ENCODE measurements at regions not wholly inside any gene's neighbourhood (a gene's known extent, or its start where the extent isn't known, plus 50 kb on each side); places are given as distances from the start of the nearest gene placed in this dataset.
"Not testable (repeated sequence)": the region's sequence is repeated elsewhere in the genome, so short reads cannot be mapped to it uniquely, and the experiment has no call there.

DNA sequence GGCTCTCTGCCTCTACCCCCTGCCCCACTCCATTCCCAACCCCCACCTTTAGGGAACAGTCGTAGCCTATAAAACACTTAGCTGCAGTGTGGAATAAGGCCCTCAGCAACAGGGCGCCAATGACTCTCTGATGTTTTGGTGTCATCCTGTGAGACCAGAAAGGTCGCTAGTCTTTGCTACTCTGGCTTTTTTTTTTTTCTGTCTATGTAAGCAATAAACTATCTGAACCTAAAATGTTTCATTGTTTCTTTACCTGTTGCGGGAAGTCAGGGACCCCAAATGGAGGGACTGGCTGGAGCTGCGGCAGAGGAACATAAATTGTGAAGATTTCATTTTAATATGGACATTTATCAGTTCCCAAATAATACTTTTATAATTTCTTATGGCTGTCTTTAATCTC, 154.6 kb downstream of the COPS8 start:
- Mint-ChIP-seq H3K36me3 (no peaks in the 10 kb centered on the region), H3K4me3 (no peak overlapping the region), H3K9me3 (no peaks in the 10 kb centered on the region), H3K27ac (no peak overlapping the region), H3K27me3 (no peaks in the 10 kb centered on the region), H3K4me1 (ENCODE audit: unreplicated experiment) (no peaks in the 10 kb centered on the region)
- TF ChIP-seq, protein P1, sequence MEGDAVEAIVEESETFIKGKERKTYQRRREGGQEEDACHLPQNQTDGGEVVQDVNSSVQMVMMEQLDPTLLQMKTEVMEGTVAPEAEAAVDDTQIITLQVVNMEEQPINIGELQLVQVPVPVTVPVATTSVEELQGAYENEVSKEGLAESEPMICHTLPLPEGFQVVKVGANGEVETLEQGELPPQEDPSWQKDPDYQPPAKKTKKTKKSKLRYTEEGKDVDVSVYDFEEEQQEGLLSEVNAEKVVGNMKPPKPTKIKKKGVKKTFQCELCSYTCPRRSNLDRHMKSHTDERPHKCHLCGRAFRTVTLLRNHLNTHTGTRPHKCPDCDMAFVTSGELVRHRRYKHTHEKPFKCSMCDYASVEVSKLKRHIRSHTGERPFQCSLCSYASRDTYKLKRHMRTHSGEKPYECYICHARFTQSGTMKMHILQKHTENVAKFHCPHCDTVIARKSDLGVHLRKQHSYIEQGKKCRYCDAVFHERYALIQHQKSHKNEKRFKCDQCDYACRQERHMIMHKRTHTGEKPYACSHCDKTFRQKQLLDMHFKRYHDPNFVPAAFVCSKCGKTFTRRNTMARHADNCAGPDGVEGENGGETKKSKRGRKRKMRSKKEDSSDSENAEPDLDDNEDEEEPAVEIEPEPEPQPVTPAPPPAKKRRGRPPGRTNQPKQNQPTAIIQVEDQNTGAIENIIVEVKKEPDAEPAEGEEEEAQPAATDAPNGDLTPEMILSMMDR (conservative IDR thresholded peaks at IDR 0.05), result no peak
- DNase-seq (ENCODE audit: extremely low spot score, unreplicated experiment), result no peak

DNA sequence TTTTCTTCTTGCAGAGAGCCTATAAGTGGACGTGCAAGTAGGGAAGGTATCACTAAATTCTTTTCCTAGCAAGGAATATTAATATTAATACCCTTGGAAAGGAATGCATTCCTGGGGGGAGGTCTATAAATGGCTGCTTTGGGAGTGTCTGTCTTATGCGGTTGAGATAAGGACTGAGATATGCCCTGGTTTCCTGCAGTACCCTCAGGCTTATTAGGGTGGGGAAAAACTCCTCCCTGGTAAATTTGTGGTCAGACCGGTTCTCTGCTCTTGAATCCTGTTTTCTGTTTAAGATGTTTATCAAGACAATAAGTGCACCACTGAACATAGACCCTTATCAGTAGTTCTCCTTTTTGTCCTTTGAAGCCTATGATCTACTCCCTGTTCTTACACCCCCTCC, 155.2 kb downstream of the COPS8 start:
- H3K4me1 Mint-ChIP-seq (ENCODE audit: unreplicated experiment); H3K27me3 Mint-ChIP-seq; H3K9me3 Mint-ChIP-seq; DNase-seq (ENCODE audit: extremely low spot score, unreplicated experiment); H3K4me3 Mint-ChIP-seq; H3K36me3 Mint-ChIP-seq: not testable (repeated sequence)
- peak overlapping the region; percentile 42 for H3K27ac Mint-ChIP-seq

DNA sequence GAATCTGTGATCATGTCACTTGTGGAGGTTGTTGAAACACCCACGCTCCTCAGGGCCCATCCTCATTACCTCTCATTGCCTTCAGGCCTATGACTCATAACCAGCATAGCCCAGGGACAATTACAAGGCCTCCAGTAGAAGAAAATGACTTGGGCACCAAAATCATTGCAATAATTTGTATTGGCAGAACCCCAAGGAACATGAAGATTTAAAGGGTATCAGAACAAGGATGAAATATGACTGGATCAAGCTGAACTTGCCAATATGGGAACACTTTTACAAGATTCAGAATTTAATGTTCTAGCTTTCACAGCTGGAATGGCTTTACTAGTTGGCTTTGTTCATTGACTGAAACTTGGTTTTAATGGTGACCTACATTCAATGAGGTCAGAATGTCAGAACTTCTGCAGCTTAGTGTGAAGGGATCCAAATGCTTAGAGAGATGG, 156.4 kb downstream of the COPS8 start:
- no peak overlapping the region for H3K27ac Mint-ChIP-seq
- H3K36me3 Mint-ChIP-seq, result no peaks in the 10 kb centered on the region
- H3K4me3 Mint-ChIP-seq, result no peak overlapping the region
- TF ChIP-seq, protein P1 (conservative IDR thresholded peaks at IDR 0.05), result no peak
- no peak for DNase-seq (ENCODE audit: extremely low spot score, unreplicated experiment)
- H3K9me3 Mint-ChIP-seq, result no peaks in the 10 kb centered on the region
- H3K4me1 Mint-ChIP-seq (ENCODE audit: unreplicated experiment), result no peaks in the 10 kb centered on the region
- H3K27me3 Mint-ChIP-seq, result no peaks in the 10 kb centered on the region

DNA sequence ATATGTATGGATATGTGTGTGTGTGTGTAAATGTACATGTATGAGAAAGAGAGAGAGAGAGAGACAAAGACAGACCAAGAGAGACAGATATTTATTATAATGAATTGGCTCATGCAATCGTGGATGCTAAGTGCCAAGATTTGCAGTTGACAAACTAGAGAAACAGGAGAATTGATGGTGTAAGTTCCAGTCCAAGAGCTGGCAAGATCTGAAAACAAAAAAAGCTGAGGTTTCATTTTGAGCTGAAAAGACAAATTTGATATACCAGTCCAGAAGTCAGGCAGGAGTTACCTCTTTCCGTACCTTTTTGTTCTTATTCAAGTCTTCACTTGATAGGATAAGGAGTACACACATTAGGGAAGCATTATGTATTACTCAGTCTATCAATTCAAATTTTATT, 157.8 kb downstream of the COPS8 start:
- Mint-ChIP-seq H3K4me3 (no peak overlapping the region), H3K27me3 (no peaks in the 10 kb centered on the region), H3K27ac (no peak overlapping the region), H3K9me3 (no peaks in the 10 kb centered on the region), H3K36me3 (no peaks in the 10 kb centered on the region), H3K4me1 (ENCODE audit: unreplicated experiment) (no peaks in the 10 kb centered on the region)
- DNase-seq (ENCODE audit: extremely low spot score, unreplicated experiment), result no peak
- TF ChIP-seq, protein P1 (conservative IDR thresholded peaks at IDR 0.05), result no peak

DNA sequence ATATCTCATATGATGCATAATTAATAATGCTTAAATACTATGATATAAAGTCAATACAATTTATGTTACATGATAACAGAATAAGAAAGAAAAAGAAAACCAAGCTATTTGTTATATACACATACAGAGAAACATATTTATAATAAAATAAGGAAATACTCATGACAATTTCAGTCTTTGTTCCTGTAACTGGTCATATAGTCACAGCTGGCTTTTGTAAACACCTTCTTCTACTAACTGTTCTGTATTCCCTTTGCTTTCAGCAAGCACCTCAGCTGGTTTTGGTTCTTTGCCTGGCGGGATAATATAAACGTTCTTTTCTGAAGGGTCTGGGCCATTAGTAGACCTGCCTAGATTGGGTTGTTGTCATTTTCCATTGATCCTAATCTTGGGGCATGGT, 158.5 kb downstream of the COPS8 start:
- H3K27ac Mint-ChIP-seq, result no peak overlapping the region
- H3K4me3 Mint-ChIP-seq, result no peak overlapping the region
- TF ChIP-seq, protein P1 (conservative IDR thresholded peaks at IDR 0.05), result no peak
- H3K27me3 Mint-ChIP-seq, result no peaks in the 10 kb centered on the region
- H3K36me3 Mint-ChIP-seq, result no peaks in the 10 kb centered on the region
- no peaks in the 10 kb centered on the region for H3K4me1 Mint-ChIP-seq (ENCODE audit: unreplicated experiment)
- DNase-seq (ENCODE audit: extremely low spot score, unreplicated experiment), result no peak
- no peaks in the 10 kb centered on the region for H3K9me3 Mint-ChIP-seq

DNA sequence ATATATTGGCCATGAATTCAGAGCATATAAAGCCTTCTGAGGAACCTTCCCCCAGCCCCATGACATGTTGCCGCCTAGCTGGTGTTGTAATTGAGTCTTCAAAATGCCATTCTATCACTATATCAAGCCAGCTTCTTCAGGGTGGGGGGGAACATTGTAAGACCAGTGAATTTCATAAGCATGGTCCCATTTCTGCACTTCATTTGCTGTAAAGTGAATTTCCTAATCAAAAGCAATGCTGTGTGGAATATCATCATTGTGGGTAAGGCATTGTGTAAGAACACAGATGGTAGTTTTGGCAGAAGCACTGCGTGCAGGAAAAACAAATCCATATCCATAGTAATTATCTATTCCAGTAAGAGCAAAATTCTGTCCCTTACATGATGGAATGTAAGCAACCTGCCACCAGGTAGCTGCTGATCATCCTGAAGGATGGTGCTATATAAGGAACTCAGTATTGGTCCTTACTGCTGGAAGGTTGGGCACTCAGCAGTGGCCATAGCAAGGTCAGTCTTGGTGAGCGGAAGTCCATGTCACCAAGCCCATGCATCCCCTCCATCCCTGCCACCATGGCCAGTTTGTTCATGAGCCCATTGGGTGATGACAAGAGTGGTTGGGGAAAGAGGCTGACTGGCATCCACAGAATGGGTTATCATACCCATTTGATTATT, 159.4 kb downstream of the COPS8 start:
- no peaks in the 10 kb centered on the region for H3K9me3 Mint-ChIP-seq
- H3K36me3 Mint-ChIP-seq, result no peaks in the 10 kb centered on the region
- TF ChIP-seq, protein P1 (conservative IDR thresholded peaks at IDR 0.05), result no peak
- H3K4me3 Mint-ChIP-seq, result no peak overlapping the region
- H3K27me3 Mint-ChIP-seq, result no peaks in the 10 kb centered on the region
- no peak for DNase-seq (ENCODE audit: extremely low spot score, unreplicated experiment)
- no peaks in the 10 kb centered on the region for H3K4me1 Mint-ChIP-seq (ENCODE audit: unreplicated experiment)
- no peak overlapping the region for H3K27ac Mint-ChIP-seq
